ENCODE measurements at regions not wholly inside any gene's neighbourhood (a gene's known extent, or its start where the extent isn't known, plus 50 kb on each side); places are given as distances from the start of the nearest gene placed in this dataset.

DNA sequence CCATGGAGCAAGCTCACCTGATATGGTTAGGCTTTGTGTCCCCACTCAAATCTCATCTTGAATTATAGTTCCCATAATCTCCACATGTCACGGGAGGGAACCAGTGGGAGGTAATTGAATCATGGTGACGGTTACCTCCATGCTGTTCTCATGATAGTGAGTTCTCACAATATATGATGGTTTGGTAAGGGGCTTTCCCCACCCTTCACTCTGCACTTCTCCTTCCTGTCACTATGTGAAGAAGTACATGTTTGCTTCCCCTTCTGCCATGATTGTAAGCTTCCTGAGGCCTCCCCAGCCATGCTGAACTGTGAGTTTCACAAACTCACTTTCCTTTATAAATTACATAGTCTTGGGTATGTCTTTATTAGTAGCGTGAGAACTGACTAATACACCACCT lies 435.7 kb upstream of the ID2 start:
- TF ChIP-seq, protein P1, sequence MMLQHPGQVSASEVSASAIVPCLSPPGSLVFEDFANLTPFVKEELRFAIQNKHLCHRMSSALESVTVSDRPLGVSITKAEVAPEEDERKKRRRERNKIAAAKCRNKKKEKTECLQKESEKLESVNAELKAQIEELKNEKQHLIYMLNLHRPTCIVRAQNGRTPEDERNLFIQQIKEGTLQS (IDR thresholded peaks at IDR 0.05), result no peak
- TF ChIP-seq HNF4G (IDR thresholded peaks at IDR 0.05) (no peak), SP1 (IDR thresholded peaks at IDR 0.05) (no peak), TAF1 (conservative IDR thresholded peaks at IDR 0.05) (no peak), REST (IDR thresholded peaks at IDR 0.05) (no peak), YY1 (IDR thresholded peaks at IDR 0.05) (no peak), RXRA (IDR thresholded peaks at IDR 0.05) (no peak)
- TF ChIP-seq, protein P2, sequence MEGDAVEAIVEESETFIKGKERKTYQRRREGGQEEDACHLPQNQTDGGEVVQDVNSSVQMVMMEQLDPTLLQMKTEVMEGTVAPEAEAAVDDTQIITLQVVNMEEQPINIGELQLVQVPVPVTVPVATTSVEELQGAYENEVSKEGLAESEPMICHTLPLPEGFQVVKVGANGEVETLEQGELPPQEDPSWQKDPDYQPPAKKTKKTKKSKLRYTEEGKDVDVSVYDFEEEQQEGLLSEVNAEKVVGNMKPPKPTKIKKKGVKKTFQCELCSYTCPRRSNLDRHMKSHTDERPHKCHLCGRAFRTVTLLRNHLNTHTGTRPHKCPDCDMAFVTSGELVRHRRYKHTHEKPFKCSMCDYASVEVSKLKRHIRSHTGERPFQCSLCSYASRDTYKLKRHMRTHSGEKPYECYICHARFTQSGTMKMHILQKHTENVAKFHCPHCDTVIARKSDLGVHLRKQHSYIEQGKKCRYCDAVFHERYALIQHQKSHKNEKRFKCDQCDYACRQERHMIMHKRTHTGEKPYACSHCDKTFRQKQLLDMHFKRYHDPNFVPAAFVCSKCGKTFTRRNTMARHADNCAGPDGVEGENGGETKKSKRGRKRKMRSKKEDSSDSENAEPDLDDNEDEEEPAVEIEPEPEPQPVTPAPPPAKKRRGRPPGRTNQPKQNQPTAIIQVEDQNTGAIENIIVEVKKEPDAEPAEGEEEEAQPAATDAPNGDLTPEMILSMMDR (IDR thresholded peaks at IDR 0.05; ENCODE audit: low read depth, low read length, missing input control), result no peak
